22Rv1 (cell line): ENCODE measurements at regions not wholly inside any gene's neighbourhood (a gene's known extent, or its start where the extent isn't known, plus 50 kb on each side); places are given as distances from the start of the nearest gene placed in this dataset.
"Not testable (repeated sequence)": the region's sequence is repeated elsewhere in the genome, so short reads cannot be mapped to it uniquely, and the experiment has no call there.

ENCODE experiments used
- H3K27ac ChIP-seq: fragments of 450-650 bp; 2 replicates; pipeline ENCODE4 v1.5.1; 2017
- ZFX ChIP-seq: fragments of 450-650 bp; IDR thresholded peaks from 2 replicates; pipeline ENCODE4 v1.6.1; 2017; ENCODE audit warnings: antibody characterized with exemption, borderline replicate concordance
- TF ChIP-seq, protein P1 (sequence below): fragments of 450-650 bp; IDR thresholded peaks from 2 replicates; pipeline ENCODE4 v1.5.1; 2017; ENCODE audit warnings: mild to moderate bottlenecking

DNA sequence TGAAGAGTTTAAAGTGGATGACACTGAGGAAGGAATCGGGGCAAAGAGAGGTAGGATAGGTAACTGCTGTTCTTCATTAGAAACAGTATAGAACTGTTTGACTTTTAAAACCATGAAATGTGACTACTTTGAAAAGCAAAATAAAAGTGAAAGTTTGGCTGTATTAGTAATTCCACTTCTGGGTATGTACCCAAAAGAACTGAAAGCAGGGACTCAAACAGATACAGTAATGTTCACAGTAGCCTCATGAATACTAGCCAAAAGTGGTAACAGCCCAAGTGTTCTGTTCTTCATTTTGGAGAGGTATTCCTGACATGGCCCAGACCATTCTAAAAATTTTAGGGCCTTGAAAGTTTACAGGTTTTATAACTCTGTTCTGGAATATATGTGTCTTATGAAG lies 1055.4 kb downstream of the TBL1XR1 start:
- no peak for TF ChIP-seq ZFX
- TF ChIP-seq, protein P1, sequence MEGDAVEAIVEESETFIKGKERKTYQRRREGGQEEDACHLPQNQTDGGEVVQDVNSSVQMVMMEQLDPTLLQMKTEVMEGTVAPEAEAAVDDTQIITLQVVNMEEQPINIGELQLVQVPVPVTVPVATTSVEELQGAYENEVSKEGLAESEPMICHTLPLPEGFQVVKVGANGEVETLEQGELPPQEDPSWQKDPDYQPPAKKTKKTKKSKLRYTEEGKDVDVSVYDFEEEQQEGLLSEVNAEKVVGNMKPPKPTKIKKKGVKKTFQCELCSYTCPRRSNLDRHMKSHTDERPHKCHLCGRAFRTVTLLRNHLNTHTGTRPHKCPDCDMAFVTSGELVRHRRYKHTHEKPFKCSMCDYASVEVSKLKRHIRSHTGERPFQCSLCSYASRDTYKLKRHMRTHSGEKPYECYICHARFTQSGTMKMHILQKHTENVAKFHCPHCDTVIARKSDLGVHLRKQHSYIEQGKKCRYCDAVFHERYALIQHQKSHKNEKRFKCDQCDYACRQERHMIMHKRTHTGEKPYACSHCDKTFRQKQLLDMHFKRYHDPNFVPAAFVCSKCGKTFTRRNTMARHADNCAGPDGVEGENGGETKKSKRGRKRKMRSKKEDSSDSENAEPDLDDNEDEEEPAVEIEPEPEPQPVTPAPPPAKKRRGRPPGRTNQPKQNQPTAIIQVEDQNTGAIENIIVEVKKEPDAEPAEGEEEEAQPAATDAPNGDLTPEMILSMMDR, result no peak
- no peak overlapping the region for H3K27ac ChIP-seq

DNA sequence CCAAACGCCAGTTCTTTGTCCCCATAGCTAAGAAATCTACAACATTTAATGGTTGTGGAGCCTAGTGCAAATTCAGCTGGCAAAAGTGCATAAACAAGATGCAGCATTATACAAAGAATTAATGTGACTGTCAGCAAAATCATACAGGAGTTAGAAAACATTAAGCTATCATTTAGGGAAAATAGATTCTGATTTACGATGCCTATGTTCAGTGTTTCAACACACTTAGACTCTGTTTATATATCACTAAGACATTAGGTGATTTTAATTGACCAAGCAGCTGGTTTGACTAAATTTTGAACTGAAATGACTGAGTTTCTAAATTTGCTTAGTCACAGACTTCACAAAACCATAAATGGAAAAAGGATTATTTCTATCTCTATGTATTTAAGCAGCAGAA lies 1076.8 kb downstream of the TBL1XR1 start:
- TF ChIP-seq, protein P1, result no peak
- no peak for TF ChIP-seq ZFX
- H3K27ac ChIP-seq, result no peak overlapping the region

DNA sequence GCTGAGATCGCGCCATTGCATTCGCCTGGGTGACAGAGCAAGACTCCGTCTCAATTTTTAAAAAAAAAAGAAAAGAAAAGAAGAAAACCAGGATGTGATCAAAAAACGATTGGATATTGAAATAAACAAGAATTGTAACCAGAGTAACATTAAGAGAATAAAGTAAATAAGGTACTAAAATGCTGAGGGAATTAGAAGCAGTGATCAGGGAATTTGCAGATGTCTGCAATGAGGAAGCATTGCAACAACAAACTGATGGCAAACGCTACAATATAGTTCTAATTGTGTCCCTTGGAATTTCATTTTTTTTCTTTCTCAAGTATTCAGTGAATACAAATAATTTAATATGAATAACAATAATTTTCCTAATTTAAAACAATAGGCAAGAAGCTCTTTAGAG lies 1077.5 kb downstream of the TBL1XR1 start:
- no peak for TF ChIP-seq ZFX
- TF ChIP-seq, protein P1, result no peak
- no peak overlapping the region for H3K27ac ChIP-seq

DNA sequence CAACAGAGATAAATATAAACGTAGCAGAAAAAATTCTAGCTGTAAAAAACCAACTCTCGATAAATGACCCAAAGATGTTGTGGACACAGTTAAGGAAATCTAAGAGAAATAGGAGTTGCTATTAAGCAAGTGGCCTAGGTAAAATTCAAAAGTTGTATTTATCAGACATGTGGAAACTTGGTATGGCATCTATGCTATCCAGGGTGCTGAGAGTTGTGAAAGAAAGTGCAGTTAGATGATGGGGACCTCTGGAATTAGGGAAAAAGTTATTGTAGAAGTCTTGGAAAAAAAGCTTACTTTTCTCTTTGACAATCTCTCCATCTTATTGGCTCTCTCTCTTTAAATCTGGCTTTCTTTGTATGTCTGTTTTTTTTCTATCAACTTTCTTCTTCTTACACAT lies 1090.9 kb downstream of the TBL1XR1 start:
- H3K27ac ChIP-seq, result no peak overlapping the region
- TF ChIP-seq, protein P1, result no peak
- no peak for TF ChIP-seq ZFX

DNA sequence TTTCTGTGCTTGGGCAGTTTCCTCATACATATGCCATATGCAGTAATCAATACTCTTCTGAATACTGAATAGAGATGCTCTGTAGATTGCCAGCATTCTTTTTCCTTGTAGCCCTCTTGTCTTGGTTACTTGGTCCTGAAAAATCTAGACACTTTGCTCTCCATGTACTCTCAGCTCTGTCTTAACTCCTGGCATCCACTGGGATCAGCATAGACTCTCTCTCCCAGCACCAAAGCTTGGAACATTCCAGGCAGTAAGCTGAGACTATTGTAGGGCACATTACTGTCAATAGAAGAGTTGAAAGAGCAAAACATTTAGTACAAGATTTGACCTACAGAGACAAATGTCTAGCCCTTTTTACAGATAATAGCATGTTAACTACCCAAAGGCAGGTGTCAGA lies 1100.3 kb downstream of the TBL1XR1 start:
- TF ChIP-seq, protein P1, result no peak
- TF ChIP-seq ZFX, result no peak
- H3K27ac ChIP-seq, result 0 out of 2 replicates have a peak overlapping the region, but pooled peaks have one; percentile 14

DNA sequence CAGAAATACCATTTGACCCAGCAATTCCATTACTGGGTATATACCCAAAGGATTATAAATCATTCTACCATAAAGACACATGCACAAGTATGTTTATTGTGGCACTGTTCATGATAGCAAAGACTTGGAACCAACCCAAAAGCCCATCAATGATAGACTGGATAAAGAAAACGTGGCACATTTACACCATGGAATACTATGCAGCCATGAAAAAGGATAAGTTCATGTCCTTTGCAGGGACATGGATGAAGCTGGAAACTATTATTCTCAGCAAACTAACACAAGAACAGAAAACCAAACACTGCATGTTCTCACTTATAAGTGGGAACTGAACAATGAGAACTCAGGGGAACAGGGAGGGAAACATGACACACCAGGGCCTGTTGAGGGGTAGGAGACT lies 1103.4 kb downstream of the TBL1XR1 start:
- H3K27ac ChIP-seq, result not testable (repeated sequence)

DNA sequence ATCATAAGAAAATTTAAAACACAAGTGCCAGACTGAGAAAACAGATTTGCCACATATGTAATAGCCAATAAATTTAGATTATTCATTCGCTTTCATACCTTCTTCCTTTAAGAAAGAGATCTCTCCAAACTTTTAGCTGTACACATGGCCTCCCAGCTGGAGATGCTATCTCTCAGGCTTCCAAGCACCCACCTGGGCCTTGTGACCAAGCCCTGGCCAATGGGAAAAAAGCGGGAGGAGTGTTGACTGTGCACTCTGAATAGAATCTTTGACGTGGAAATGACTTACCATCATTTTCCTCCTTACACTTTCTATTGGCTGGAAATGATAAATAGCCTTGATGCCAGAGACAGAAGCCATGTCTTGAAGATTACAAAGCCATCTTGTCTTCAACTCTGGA lies 1106.6 kb downstream of the TBL1XR1 start:
- H3K27ac ChIP-seq, result no peak overlapping the region
- TF ChIP-seq, protein P1, result no peak
- TF ChIP-seq ZFX, result no peak

DNA sequence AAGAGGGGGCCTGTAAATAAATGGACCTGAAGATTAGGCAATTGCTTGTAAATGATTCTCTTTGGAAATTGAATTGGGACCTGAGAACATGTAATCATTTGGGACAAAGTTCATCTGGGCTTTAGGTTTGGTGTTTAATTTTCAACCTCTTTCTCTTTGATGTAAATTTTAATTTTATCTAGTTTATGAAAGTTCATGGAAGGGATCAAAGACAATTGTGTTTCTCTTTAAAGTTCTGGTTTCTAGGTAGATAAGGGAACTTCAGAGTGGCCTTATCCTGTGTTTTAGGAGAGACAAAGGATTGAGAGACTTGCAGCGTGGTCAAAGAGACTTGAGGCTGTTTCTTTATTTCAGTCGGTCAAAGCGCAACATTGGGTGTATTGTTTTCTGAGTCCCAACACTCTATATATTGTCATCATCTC lies 1108.3 kb downstream of the TBL1XR1 start:
- TF ChIP-seq, protein P1, result no peak
- TF ChIP-seq ZFX, result no peak
- H3K27ac ChIP-seq, result no peak overlapping the region
